ENCODE measurements at regions not wholly inside any gene's neighbourhood (a gene's known extent, or its start where the extent isn't known, plus 50 kb on each side); places are given as distances from the start of the nearest gene placed in this dataset.

DNA sequence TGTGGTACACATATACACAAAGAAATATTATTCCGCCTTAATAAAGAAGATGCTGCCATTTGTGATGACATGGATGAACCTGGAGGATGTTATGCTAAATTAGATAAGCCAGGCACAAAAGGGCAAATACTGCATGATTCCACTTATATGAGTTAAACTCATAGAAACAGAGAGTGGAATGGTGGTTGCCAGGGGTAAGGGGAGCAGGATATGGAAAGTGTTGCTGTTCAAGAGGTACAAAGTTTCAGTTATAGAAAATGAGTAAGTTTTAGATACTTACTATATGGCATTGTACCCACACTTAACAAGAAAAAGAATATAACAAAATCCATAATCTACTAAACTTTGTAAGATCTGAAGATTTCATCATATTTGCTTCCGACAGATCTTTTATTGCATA lies 252.2 kb downstream of the SYK start:
- no peaks in the 10 kb centered on the region for H3K36me3 ChIP-seq (ENCODE audit: insufficient read depth, low read length)
- no peaks in the 10 kb centered on the region for H4K20me1 ChIP-seq (ENCODE audit: insufficient read depth, low read depth, low read length)
- H3K9ac ChIP-seq (ENCODE audit: low read length) = no peak overlapping the region
- H3K4me2 ChIP-seq (ENCODE audit: low read depth, low read length, poor library complexity, severe bottlenecking) = no peak overlapping the region
- no peaks in the 10 kb centered on the region for H3K4me1 ChIP-seq (ENCODE audit: low read length)
- no peaks in the 10 kb centered on the region for H3K79me2 ChIP-seq (ENCODE audit: low read length)
- no peaks in the 10 kb centered on the region for H3K9me2 ChIP-seq (replicated peaks; ENCODE audit: insufficient read depth, low read length)
- no peak overlapping the region for H3K4me3 ChIP-seq (ENCODE audit: low read length)
- H3K9me3 ChIP-seq (ENCODE audit: low read length) = no peaks in the 10 kb centered on the region
- H3K27me3 ChIP-seq (ENCODE audit: low read length) = no peaks in the 10 kb centered on the region
- no peak for DNase-seq
- H2AFZ ChIP-seq (ENCODE audit: low read length) = no peak overlapping the region
- H3K27ac ChIP-seq (ENCODE audit: low read length) = no peak overlapping the region

DNA sequence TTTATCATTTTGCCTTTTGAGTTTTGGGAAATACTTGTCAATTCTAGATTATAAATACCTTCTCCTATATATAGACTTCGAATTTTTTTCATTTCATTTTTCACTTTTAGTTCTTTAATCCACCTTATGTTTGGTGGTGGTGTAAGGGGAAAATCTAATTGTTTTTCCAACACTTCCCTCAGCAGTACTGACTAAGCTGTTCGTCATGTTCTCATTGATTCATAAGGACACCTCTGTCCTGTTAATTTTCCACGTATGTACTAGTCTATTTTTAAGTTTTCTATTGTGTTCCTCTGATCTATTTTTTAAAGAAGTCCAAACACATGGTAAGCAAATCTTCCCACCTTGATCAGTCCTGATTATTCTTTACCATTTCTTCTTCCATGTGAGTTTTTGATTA lies 254.2 kb downstream of the SYK start:
- Histone ChIP-seq H2AFZ (ENCODE audit: low read length) (no peak overlapping the region), H3K4me1 (ENCODE audit: low read length) (no peaks in the 10 kb centered on the region), H3K4me3 (ENCODE audit: low read length) (no peak overlapping the region), H3K36me3 (ENCODE audit: insufficient read depth, low read length) (no peaks in the 10 kb centered on the region), H3K9ac (ENCODE audit: low read length) (no peak overlapping the region), H3K27me3 (ENCODE audit: low read length) (no peaks in the 10 kb centered on the region), H3K79me2 (ENCODE audit: low read length) (no peaks in the 10 kb centered on the region), H3K27ac (ENCODE audit: low read length) (no peak overlapping the region), H4K20me1 (ENCODE audit: insufficient read depth, low read depth, low read length) (no peaks in the 10 kb centered on the region), H3K9me2 (replicated peaks; ENCODE audit: insufficient read depth, low read length) (no peaks in the 10 kb centered on the region), H3K4me2 (ENCODE audit: low read depth, low read length, poor library complexity, severe bottlenecking) (no peak overlapping the region), H3K9me3 (ENCODE audit: low read length) (no peaks in the 10 kb centered on the region)
- no peak for DNase-seq

DNA sequence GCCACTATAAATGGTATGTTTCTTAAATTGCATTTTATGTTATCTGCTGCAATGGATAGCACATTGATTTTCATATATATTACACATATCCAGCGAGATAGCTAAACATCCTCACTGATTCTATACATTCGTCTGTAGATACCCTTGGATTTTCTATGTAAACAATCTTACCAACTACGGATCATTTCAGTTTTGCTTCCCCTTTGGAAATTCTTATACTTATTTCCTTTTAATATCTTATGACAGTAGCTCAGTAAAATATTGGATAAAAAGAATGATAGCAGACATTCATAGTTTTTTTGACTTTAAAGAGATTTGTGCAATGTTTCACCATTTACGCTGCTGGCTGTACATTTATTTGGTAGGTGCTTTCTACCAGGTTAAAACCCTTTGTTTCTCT lies 254.9 kb downstream of the SYK start:
- Histone ChIP-seq H3K36me3 (ENCODE audit: insufficient read depth, low read length) (no peaks in the 10 kb centered on the region), H3K9me3 (ENCODE audit: low read length) (no peaks in the 10 kb centered on the region), H2AFZ (ENCODE audit: low read length) (no peak overlapping the region), H3K9me2 (replicated peaks; ENCODE audit: insufficient read depth, low read length) (no peaks in the 10 kb centered on the region), H3K79me2 (ENCODE audit: low read length) (no peaks in the 10 kb centered on the region), H3K4me2 (ENCODE audit: low read depth, low read length, poor library complexity, severe bottlenecking) (no peak overlapping the region), H3K27ac (ENCODE audit: low read length) (no peak overlapping the region), H3K27me3 (ENCODE audit: low read length) (no peaks in the 10 kb centered on the region), H3K9ac (ENCODE audit: low read length) (no peak overlapping the region), H4K20me1 (ENCODE audit: insufficient read depth, low read depth, low read length) (no peaks in the 10 kb centered on the region), H3K4me1 (ENCODE audit: low read length) (no peaks in the 10 kb centered on the region), H3K4me3 (ENCODE audit: low read length) (no peak overlapping the region)
- DNase-seq = no peak

DNA sequence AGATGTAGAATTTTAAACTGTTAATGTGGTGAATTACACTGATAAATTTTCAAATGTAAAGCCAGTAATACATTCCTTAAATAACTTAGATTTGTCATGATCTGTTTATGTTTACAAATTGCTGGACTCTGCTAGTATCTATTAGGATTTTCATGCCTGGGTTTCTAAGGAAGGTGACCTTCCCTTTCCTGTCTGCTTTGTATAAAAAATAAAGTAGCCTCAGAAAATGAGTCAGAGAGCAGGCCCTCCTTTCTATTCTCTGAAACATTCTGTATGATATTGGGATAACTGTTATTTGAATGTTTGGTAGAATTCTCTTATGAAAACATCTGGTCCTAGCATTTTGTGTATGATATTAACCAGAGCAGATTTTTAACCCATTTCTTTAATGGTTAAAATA lies 255.3 kb downstream of the SYK start:
- H4K20me1 ChIP-seq (ENCODE audit: insufficient read depth, low read depth, low read length) = no peaks in the 10 kb centered on the region
- H2AFZ ChIP-seq (ENCODE audit: low read length) = no peak overlapping the region
- no peak overlapping the region for H3K4me2 ChIP-seq (ENCODE audit: low read depth, low read length, poor library complexity, severe bottlenecking)

DNA sequence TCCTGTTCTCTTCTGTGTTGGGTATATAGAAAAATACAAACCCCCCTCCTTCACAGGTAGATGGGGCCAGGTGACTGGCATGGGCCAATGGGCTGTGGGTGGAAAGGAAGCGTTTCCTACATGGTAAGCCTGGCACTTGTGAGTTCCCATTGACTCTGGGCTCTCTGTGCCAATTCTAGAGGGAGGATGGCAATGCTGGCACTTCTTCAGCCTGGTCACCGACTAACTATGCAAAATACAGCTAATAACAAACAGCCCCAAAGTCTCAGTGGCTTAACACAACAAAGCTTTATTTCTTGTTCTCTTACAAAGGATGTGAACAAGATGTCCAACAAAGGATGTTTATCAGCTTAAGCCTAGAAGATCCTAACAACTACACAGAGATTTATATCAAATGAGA lies 258.1 kb downstream of the SYK start:
- DNase-seq = no peak
- H3K79me2 ChIP-seq (ENCODE audit: low read length) = no peaks in the 10 kb centered on the region
- no peak overlapping the region for H3K27ac ChIP-seq (ENCODE audit: low read length)
- no peaks in the 10 kb centered on the region for H3K4me1 ChIP-seq (ENCODE audit: low read length)
- H3K27me3 ChIP-seq (ENCODE audit: low read length) = no peaks in the 10 kb centered on the region
- H3K9me3 ChIP-seq (ENCODE audit: low read length) = no peaks in the 10 kb centered on the region
- H3K9me2 ChIP-seq (replicated peaks; ENCODE audit: insufficient read depth, low read length) = no peaks in the 10 kb centered on the region
- no peak overlapping the region for H3K9ac ChIP-seq (ENCODE audit: low read length)
- H2AFZ ChIP-seq (ENCODE audit: low read length) = no peak overlapping the region
- no peaks in the 10 kb centered on the region for H3K36me3 ChIP-seq (ENCODE audit: insufficient read depth, low read length)
- no peak overlapping the region for H3K4me2 ChIP-seq (ENCODE audit: low read depth, low read length, poor library complexity, severe bottlenecking)
- H3K4me3 ChIP-seq (ENCODE audit: low read length) = no peak overlapping the region
- H4K20me1 ChIP-seq (ENCODE audit: insufficient read depth, low read depth, low read length) = no peaks in the 10 kb centered on the region

More for the DNA sequence above, 255.3 kb downstream of the SYK start:
- Histone ChIP-seq H3K4me3 (ENCODE audit: low read length) (no peak overlapping the region), H3K27ac (ENCODE audit: low read length) (no peak overlapping the region), H3K9me2 (replicated peaks; ENCODE audit: insufficient read depth, low read length) (no peaks in the 10 kb centered on the region), H3K9ac (ENCODE audit: low read length) (no peak overlapping the region), H3K36me3 (ENCODE audit: insufficient read depth, low read length) (no peaks in the 10 kb centered on the region), H3K79me2 (ENCODE audit: low read length) (no peaks in the 10 kb centered on the region), H3K9me3 (ENCODE audit: low read length) (no peaks in the 10 kb centered on the region), H3K27me3 (ENCODE audit: low read length) (no peaks in the 10 kb centered on the region), H3K4me1 (ENCODE audit: low read length) (no peaks in the 10 kb centered on the region)
- DNase-seq = no peak

DNA sequence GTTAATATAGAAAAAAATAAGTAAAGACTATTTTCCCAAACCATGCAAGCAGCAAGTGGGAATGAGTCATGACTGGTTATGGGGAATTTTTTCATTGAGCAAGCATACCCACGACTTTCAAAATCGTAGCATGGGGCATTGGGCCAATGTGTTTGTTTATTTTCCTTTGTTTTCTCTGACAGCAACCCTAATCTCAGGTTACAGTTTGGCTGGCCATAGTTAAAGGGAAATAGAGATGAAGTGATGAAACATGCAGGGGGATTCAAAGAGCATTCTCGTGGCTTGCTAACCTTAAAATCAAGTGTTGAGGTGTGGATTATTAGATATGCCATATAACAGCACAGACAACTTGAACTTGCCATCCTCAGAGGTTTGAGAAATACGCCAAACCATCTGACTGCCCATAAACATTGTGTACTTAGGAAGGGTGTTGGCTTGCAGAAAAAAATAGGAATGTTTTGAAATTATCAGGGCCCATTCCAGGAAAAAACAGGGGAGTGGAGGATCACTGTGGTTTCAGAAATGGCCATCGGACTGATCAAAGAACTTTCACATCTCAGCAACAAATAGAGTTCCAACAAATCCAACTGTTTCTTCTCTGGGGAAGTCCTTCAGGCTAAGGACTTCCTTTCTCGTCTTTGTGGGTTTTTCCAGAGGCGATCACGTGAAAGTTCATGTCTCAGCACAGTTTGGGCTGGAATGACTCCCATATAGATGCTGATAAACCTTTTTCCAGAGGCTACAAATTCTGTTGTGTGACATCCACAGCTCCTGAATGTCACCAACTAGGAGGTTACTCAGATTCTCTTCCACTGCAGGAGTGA lies 259.1 kb downstream of the SYK start:
- Histone ChIP-seq H3K4me3 (ENCODE audit: low read length) (no peak overlapping the region), H3K9ac (ENCODE audit: low read length) (no peak overlapping the region), H2AFZ (ENCODE audit: low read length) (no peak overlapping the region), H4K20me1 (ENCODE audit: insufficient read depth, low read depth, low read length) (no peaks in the 10 kb centered on the region), H3K36me3 (ENCODE audit: insufficient read depth, low read length) (no peaks in the 10 kb centered on the region), H3K9me3 (ENCODE audit: low read length) (no peaks in the 10 kb centered on the region), H3K4me2 (ENCODE audit: low read depth, low read length, poor library complexity, severe bottlenecking) (no peak overlapping the region), H3K27ac (ENCODE audit: low read length) (no peak overlapping the region), H3K79me2 (ENCODE audit: low read length) (no peaks in the 10 kb centered on the region), H3K27me3 (ENCODE audit: low read length) (no peaks in the 10 kb centered on the region), H3K4me1 (ENCODE audit: low read length) (no peaks in the 10 kb centered on the region), H3K9me2 (replicated peaks; ENCODE audit: insufficient read depth, low read length) (no peaks in the 10 kb centered on the region)
- no peak for DNase-seq

DNA sequence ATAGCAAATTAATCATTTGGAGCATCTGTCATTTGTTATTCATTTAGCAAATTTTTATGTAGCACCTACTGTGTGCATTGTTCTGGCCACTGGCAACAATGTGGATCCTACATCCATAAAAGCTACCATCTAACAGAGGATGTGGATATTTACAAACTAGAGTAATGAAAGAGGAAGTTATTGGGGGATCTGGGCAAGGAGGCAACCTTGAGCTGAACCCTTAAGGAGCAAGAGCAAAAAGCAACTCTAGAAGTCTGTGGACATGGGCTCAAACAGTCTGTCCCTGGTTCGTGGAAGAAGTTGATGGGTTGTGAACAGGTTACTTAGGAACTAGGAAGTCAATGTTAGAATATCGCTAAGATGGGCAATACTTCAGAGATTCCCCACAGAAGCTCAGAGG lies 259.9 kb downstream of the SYK start:
- H3K27ac ChIP-seq (ENCODE audit: low read length) = no peak overlapping the region
- H3K9ac ChIP-seq (ENCODE audit: low read length) = no peak overlapping the region
- H3K9me2 ChIP-seq (replicated peaks; ENCODE audit: insufficient read depth, low read length) = no peaks in the 10 kb centered on the region
- no peaks in the 10 kb centered on the region for H3K27me3 ChIP-seq (ENCODE audit: low read length)
- DNase-seq = no peak
- H3K36me3 ChIP-seq (ENCODE audit: insufficient read depth, low read length) = no peaks in the 10 kb centered on the region
- H3K4me1 ChIP-seq (ENCODE audit: low read length) = no peaks in the 10 kb centered on the region
- H4K20me1 ChIP-seq (ENCODE audit: insufficient read depth, low read depth, low read length) = no peaks in the 10 kb centered on the region
- H3K9me3 ChIP-seq (ENCODE audit: low read length) = no peaks in the 10 kb centered on the region
- no peaks in the 10 kb centered on the region for H3K79me2 ChIP-seq (ENCODE audit: low read length)
- no peak overlapping the region for H3K4me3 ChIP-seq (ENCODE audit: low read length)
- no peak overlapping the region for H3K4me2 ChIP-seq (ENCODE audit: low read depth, low read length, poor library complexity, severe bottlenecking)
- H2AFZ ChIP-seq (ENCODE audit: low read length) = no peak overlapping the region

DNA sequence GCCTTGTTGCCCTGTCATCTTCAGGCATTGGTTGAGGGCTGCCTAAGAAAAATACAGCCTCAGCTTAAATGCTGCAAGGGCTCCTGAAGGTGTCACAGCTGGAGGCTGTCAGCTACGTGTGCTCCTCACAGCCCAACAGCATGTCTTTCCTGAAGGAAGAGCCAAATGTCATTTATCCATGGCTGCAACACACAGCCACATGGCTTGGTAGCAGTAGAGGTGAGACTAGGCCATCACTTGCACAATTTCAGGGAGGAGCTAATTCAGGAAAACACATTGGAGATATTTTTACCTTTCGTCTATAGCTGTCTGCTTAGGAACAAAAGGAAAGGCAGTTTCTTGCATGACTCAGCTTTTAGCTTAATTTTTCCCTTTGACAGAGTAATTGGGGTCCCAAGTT lies 260.7 kb downstream of the SYK start:
- H3K9me3 ChIP-seq (ENCODE audit: low read length) = no peaks in the 10 kb centered on the region
- no peak overlapping the region for H3K27ac ChIP-seq (ENCODE audit: low read length)
- no peak for DNase-seq
- no peak overlapping the region for H3K9ac ChIP-seq (ENCODE audit: low read length)
- H4K20me1 ChIP-seq (ENCODE audit: insufficient read depth, low read depth, low read length) = no peaks in the 10 kb centered on the region
- H3K27me3 ChIP-seq (ENCODE audit: low read length) = no peaks in the 10 kb centered on the region
- H3K4me2 ChIP-seq (ENCODE audit: low read depth, low read length, poor library complexity, severe bottlenecking) = no peak overlapping the region
- H3K36me3 ChIP-seq (ENCODE audit: insufficient read depth, low read length) = no peaks in the 10 kb centered on the region
- no peaks in the 10 kb centered on the region for H3K79me2 ChIP-seq (ENCODE audit: low read length)
- H2AFZ ChIP-seq (ENCODE audit: low read length) = no peak overlapping the region
- no peak overlapping the region for H3K4me3 ChIP-seq (ENCODE audit: low read length)
- no peaks in the 10 kb centered on the region for H3K9me2 ChIP-seq (replicated peaks; ENCODE audit: insufficient read depth, low read length)
- H3K4me1 ChIP-seq (ENCODE audit: low read length) = no peaks in the 10 kb centered on the region

Data from Karpas-422 (cell line).